ENCODE measurements at regions not wholly inside any gene's neighbourhood (a gene's known extent, or its start where the extent isn't known, plus 50 kb on each side); places are given as distances from the start of the nearest gene placed in this dataset.

- DNase-seq (ENCODE audit: low read depth), result no peak
- TF ChIP-seq, protein P1, sequence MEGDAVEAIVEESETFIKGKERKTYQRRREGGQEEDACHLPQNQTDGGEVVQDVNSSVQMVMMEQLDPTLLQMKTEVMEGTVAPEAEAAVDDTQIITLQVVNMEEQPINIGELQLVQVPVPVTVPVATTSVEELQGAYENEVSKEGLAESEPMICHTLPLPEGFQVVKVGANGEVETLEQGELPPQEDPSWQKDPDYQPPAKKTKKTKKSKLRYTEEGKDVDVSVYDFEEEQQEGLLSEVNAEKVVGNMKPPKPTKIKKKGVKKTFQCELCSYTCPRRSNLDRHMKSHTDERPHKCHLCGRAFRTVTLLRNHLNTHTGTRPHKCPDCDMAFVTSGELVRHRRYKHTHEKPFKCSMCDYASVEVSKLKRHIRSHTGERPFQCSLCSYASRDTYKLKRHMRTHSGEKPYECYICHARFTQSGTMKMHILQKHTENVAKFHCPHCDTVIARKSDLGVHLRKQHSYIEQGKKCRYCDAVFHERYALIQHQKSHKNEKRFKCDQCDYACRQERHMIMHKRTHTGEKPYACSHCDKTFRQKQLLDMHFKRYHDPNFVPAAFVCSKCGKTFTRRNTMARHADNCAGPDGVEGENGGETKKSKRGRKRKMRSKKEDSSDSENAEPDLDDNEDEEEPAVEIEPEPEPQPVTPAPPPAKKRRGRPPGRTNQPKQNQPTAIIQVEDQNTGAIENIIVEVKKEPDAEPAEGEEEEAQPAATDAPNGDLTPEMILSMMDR (IDR thresholded peaks at IDR 0.05; ENCODE audit: low read depth, low read length, missing control alignments), result no peak
- no peak overlapping the region for H3K4me3 ChIP-seq (ENCODE audit: low read depth, low read length)
Observed at GRCh38 chr2:238697193-238698071, 150.5 kb upstream of the TWIST2 start.

DNA sequence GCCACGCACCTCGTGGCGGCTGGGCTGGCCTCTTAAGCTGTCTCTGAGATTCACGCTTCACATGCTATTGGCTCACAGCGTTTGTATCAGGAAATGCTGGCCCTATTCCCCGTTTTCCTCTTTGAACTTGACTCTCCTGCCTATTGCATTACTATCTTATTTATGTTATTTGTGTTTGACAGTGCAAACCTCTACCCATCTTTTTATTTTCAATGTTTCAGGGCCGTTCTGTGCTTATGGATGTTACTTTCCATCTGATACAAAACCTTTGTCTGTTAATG is 149.9 kb upstream of the TWIST2 start:
- H3K4me3 ChIP-seq (ENCODE audit: low read depth, low read length), result no peak overlapping the region
- TF ChIP-seq, protein P1 (IDR thresholded peaks at IDR 0.05; ENCODE audit: low read depth, low read length, missing control alignments), result no peak

GRCh38 chr2:238698451-238699306 is 149.2 kb upstream of the TWIST2 start:
- TF ChIP-seq, protein P1 (IDR thresholded peaks at IDR 0.05; ENCODE audit: low read depth, low read length, missing control alignments), result no peak
- DNase-seq (ENCODE audit: low read depth), result no peak
- no peak overlapping the region for H3K4me3 ChIP-seq (ENCODE audit: low read depth, low read length)

More for the DNA sequence above, 149.9 kb upstream of the TWIST2 start:
- DNase-seq (ENCODE audit: low read depth), result no peak

DNA sequence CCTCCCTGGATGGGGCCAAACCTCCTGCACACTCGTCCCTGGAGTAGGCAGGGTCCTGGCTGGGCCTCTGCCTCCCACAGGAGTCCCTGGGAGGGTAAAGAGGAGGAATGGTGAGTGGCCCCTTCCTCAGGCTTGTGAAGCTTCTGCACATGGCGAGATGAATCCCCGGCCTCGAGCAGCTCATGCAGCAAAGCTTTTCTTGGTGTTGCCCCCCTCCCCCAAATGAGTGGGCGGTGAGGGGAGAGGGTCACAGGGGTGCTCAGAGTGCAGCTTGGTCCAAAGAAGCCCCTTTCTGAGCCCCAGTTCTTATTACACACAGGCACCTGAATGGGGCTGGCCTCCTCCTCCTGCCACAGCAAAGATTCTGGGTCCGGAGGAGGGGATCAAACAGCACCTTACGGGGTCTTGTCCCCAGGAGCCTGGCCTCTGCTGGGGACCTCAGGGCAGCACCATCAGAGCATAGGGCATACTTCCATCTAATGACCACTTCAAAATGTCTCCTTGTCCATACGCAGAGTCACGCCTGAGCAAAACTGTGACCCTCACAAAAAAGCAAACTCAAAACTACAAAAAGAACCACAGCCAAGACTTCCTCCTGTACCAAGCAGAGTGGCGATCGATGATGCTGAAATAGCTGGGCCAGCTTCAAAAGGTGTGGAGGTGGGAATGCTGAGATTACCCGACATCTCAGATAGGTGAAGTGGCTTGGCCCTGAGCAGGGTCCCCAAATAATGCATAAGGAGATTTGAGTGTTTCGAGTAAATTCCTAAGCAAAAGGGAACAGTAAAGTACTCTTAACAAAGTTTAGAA is 148.4 kb upstream of the TWIST2 start:
- no peak for DNase-seq (ENCODE audit: low read depth)
- TF ChIP-seq, protein P1 (IDR thresholded peaks at IDR 0.05; ENCODE audit: low read depth, low read length, missing control alignments), result no peak
- H3K4me3 ChIP-seq (ENCODE audit: low read depth, low read length), result no peak overlapping the region

- DNase-seq (ENCODE audit: low read depth), result no peak
- H3K4me3 ChIP-seq (ENCODE audit: low read depth, low read length), result no peak overlapping the region
- TF ChIP-seq, protein P1 (IDR thresholded peaks at IDR 0.05; ENCODE audit: low read depth, low read length, missing control alignments), result no peak
Observed at GRCh38 chr2:238700117-238700457, 147.8 kb upstream of the TWIST2 start.

GRCh38 chr2:238700506-238701340 is 147.2 kb upstream of the TWIST2 start:
- TF ChIP-seq, protein P1 (IDR thresholded peaks at IDR 0.05; ENCODE audit: low read depth, low read length, missing control alignments), result no peak
- no peak overlapping the region for H3K4me3 ChIP-seq (ENCODE audit: low read depth, low read length)
- DNase-seq (ENCODE audit: low read depth), result no peak
